Skeletal muscle tissue (tissue), 3 donors: ENCODE measurements at regions not wholly inside any gene's neighbourhood (a gene's known extent, or its start where the extent isn't known, plus 50 kb on each side); places are given as distances from the start of the nearest gene placed in this dataset.

Experiments used
- H3K27ac ChIP-seq: one replicate; pipeline ENCODE4 v1.7.0; 2013; ENCODE audit warnings: mild to moderate bottlenecking, low read depth, low read length, inconsistent platforms
- H3K27me3 ChIP-seq, 3 donors: one replicate each; pipeline ENCODE4 v1.7.0; 2013; ENCODE audit warnings: low read length in 3 of 3; ENCODE audit not compliant: control insufficient read depth in 3 of 3, insufficient read depth in 3 of 3
- H3K36me3 ChIP-seq, 3 donors: one replicate each; pipeline ENCODE4 v1.7.0; 2013; ENCODE audit warnings: low read length in 3 of 3; ENCODE audit not compliant: control insufficient read depth in 3 of 3, insufficient read depth in 3 of 3
- H3K4me1 ChIP-seq, 3 donors: one replicate each; pipeline ENCODE4 v1.7.0; 2013; ENCODE audit warnings: low read length in 3 of 3, mild to moderate bottlenecking in 3 of 3; ENCODE audit not compliant: control insufficient read depth in 3 of 3, insufficient read depth in 3 of 3
- H3K4me3 ChIP-seq, 3 donors: one replicate each; pipeline ENCODE4 v1.7.0; 2013; ENCODE audit warnings: low read length in 3 of 3
- H3K9ac ChIP-seq, 3 donors: one replicate each; pipeline ENCODE4 v1.7.0; 2013; ENCODE audit warnings: low read length in 3 of 3, mild to moderate bottlenecking in 3 of 3, moderate library complexity in 2 of 3, low read depth in 1 of 3
- H3K9me3 ChIP-seq, 3 donors: one replicate each; pipeline ENCODE4 v1.7.0; 2013; ENCODE audit warnings: low read length in 3 of 3; ENCODE audit not compliant: control insufficient read depth in 3 of 3
- donor health status: Osteomylitis.

DNA sequence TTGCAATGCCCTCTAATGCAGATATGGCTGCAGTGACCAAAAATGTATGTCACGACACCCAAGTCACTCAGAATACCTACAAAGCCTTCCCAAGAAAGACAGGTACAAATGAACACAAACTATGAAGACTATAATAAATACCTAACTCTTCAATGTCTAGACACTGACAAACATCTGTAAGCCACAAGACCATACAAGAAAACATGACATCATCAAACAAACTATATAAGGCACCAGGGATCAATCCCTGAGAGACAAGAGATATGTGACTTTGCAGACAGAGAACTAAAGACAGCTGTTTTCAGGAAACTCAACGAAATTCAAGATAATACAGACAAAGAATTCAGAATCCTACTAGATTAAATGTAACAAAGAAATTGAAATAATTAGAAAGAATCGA, 603.7 kb downstream of the CDH9 start:
- Histone ChIP-seq H3K9me3 (peaks cover 0 to 2% (median 0%) of the 10 kb centered on the region in 3 donors), H3K27ac (no peak overlapping the region), H3K4me3 (no peak overlapping the region), H3K27me3 (no peaks in the 10 kb centered on the region), H3K4me1 (no peaks in the 10 kb centered on the region), H3K9ac (no peak overlapping the region), H3K36me3 (no peaks in the 10 kb centered on the region)

DNA sequence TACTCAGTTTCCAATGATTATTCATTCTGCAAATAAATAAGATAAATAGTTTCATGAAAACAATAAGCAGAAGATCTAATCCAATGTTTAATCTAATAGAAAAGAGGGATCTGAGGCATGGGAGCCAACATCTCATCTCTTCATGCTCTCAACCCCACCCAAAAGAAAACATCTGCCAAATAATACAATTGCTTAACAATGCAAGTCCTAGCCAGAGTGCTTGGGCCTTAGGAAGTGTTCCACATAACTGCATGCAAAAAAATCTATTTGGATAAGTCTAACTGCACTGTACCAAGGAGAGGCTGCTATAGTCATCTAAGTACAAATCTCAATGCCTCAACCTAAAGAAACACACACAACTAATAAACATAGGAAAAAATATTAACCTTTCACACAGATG, 606.0 kb downstream of the CDH9 start:
- peaks cover 0 to 2% (median 0%) of the 10 kb centered on the region in 3 donors for H3K9me3 ChIP-seq
- H3K4me1 ChIP-seq, result no peaks in the 10 kb centered on the region
- no peak overlapping the region for H3K27ac ChIP-seq
- no peak overlapping the region for H3K9ac ChIP-seq
- no peaks in the 10 kb centered on the region for H3K36me3 ChIP-seq
- no peaks in the 10 kb centered on the region for H3K27me3 ChIP-seq
- H3K4me3 ChIP-seq, result no peak overlapping the region

DNA sequence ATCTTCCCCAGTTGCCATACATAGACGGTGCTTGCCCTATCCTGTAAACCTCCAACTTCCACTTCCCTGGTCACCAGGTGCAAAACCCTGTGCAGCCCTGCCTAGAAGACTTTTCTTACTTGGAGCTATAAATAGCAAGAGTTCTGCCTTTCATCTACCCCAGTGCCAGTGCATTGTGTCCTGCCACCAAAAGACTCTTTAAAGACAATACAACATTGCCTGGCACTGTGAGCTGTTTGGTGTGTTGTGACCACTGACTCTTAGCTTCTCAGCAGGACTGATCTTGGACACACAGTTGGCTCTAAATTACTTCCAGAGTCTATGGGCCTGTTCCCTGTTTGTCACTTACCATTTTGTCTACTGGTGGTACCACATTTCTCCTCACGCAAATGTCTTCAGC, 608.1 kb downstream of the CDH9 start:
- H3K27me3 ChIP-seq, result no peaks in the 10 kb centered on the region
- H3K36me3 ChIP-seq, result no peaks in the 10 kb centered on the region
- H3K9ac ChIP-seq, result no peak overlapping the region
- H3K27ac ChIP-seq, result no peak overlapping the region
- no peak overlapping the region for H3K4me3 ChIP-seq
- peaks cover 0 to 2% (median 0%) of the 10 kb centered on the region in 3 donors for H3K9me3 ChIP-seq
- no peaks in the 10 kb centered on the region for H3K4me1 ChIP-seq

DNA sequence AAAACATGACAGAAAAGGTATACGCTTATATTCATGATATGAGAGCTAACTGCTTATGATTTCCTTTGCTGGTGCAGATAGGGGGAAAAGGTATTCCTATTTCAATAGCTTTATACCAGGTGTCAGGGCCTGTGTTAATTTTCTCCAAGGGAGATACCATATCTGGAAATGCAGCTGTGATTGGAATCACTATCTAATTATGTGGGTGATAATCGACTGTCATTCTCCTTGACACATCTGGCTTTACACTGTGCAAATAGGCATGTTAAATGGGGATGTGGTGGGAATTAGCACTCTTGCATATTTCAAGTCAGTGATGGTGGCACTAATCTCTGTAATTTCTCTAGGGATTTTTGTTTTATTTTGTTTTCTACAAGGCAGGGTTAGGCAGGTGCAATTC, 611.1 kb downstream of the CDH9 start:
- no peaks in the 10 kb centered on the region for H3K4me1 ChIP-seq
- peaks cover 0 to 2% (median 0%) of the 10 kb centered on the region in 3 donors for H3K9me3 ChIP-seq
- H3K27ac ChIP-seq, result no peak overlapping the region
- no peak overlapping the region for H3K9ac ChIP-seq
- no peaks in the 10 kb centered on the region for H3K27me3 ChIP-seq
- H3K36me3 ChIP-seq, result no peaks in the 10 kb centered on the region
- no peak overlapping the region for H3K4me3 ChIP-seq

DNA sequence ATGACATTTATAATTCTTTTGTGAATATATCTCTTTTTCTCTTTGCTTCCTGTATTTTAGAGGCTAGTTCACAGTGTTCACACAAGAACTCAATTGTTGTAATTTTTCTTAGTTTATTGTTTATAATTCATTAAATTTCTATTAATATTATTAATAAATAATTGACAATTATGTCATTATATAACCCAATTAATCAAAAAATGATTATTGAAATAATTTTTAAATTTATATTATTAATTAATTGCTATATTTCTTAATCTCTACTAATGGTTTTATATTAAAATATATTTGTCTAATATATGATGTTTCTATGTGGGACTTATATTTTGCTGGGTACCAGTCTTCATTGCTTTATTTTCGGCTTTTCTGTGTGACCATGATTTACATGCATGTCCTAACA, 618.4 kb downstream of the CDH9 start:
- Histone ChIP-seq H3K9ac (no peak overlapping the region), H3K36me3 (no peaks in the 10 kb centered on the region), H3K27me3 (no peaks in the 10 kb centered on the region), H3K4me1 (no peaks in the 10 kb centered on the region), H3K9me3 (no peaks in the 10 kb centered on the region), H3K4me3 (no peak overlapping the region), H3K27ac (no peak overlapping the region)

- Histone ChIP-seq H3K9ac (no peak overlapping the region), H3K4me3 (no peak overlapping the region), H3K36me3 (no peaks in the 10 kb centered on the region), H3K27ac (no peak overlapping the region), H3K9me3 (no peaks in the 10 kb centered on the region), H3K4me1 (no peaks in the 10 kb centered on the region), H3K27me3 (no peaks in the 10 kb centered on the region)
These were observed 621.5 kb downstream of the CDH9 start for GRCh38 chr5:26416911-26417310.

DNA sequence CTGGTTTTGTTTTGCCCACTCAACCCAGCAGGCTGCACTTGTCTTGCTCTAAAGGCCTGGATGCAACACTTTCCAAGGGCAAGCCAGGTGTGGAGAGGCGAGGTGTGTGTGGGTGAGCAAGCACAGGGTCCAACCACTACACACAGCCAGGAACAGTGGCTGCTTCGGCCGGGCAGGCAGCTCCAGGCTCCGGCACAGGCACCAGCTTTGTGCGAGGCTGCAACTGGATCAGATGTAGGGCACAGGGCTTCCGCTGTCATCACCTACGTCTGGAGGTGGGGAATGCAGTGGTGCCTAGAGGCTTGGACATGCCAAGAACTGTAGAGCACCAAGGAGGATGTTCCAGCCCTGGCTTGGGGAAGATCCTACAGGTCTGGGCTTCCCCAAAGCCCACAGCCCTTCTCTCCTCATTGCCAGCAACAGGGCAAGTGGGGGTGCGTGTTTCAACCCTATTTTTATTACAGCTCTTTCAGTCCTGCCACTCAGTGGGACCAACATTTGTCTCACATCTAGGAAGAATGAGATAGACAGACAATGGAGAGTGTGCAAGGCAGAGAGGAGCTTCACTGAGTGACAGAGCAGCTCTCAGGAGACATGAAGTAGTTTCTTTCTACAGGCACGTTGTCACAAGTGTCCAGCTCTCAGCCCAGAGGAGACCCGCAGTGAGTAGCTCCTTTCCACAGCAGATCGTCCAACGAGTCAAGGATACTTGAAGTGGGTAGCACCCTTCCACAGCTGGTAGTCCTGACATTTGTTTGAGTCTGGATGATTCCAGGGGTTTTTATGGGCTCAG, 622.2 kb downstream of the CDH9 start:
- H3K4me3 ChIP-seq, result no peak overlapping the region
- H3K27me3 ChIP-seq, result no peaks in the 10 kb centered on the region
- no peaks in the 10 kb centered on the region for H3K4me1 ChIP-seq
- no peaks in the 10 kb centered on the region for H3K9me3 ChIP-seq
- no peaks in the 10 kb centered on the region for H3K36me3 ChIP-seq
- no peak overlapping the region for H3K27ac ChIP-seq
- H3K9ac ChIP-seq, result no peak overlapping the region

DNA sequence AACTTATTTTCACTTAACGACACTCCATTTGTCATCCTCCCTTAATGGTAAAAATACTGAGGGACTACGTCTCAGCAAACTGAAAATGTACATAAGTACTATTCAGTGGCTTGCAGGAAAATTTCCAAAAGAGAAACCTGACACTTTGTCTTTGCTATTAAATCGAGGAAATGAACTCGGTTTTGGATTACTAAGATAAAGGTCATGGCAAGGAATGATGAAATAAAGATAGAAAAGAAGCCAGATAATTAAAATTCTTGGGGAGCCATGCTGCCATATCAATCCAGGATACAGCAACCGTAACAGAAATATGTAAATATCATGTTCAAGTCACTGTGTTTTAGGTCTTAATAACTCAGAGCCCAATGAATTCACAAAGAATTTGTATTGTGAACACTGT, 647.8 kb downstream of the CDH9 start:
- Histone ChIP-seq H3K36me3 (no peaks in the 10 kb centered on the region), H3K27me3 (no peaks in the 10 kb centered on the region), H3K4me3 (no peak overlapping the region), H3K9ac (no peak overlapping the region), H3K27ac (no peak overlapping the region), H3K9me3 (no peaks in the 10 kb centered on the region), H3K4me1 (no peaks in the 10 kb centered on the region)

DNA sequence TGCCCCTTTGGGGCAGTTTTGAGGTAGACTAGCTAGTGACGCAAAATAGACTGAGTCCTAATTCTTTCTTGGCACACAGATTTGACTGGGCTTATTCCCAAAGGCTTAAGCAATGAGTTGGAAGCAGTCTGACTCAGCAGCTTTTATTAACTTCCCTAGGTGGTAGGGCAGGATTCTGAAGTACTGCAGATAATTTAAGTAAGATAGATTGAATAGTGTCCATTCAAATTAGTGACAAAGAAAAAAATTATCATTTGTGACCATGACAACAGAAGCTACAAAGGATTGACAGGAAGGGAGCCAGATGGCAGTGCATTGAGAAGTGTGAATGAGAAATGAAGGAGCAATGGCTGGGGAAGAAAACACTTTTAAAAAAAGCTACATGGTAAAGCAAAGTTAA, 649.4 kb downstream of the CDH9 start:
- Histone ChIP-seq H3K4me1 (no peaks in the 10 kb centered on the region), H3K4me3 (no peak overlapping the region), H3K36me3 (no peaks in the 10 kb centered on the region), H3K27ac (no peak overlapping the region), H3K27me3 (no peaks in the 10 kb centered on the region), H3K9ac (no peak overlapping the region), H3K9me3 (no peaks in the 10 kb centered on the region)

GRCh38 chr5:26386532-26386931, 651.9 kb downstream of the CDH9 start:
- Histone ChIP-seq H3K4me1 (no peaks in the 10 kb centered on the region), H3K27me3 (no peaks in the 10 kb centered on the region), H3K27ac (no peak overlapping the region), H3K4me3 (no peak overlapping the region), H3K9me3 (no peaks in the 10 kb centered on the region), H3K9ac (no peak overlapping the region), H3K36me3 (no peaks in the 10 kb centered on the region)
